ENCODE measurements at regions not wholly inside any gene's neighbourhood (a gene's known extent, or its start where the extent isn't known, plus 50 kb on each side); places are given as distances from the start of the nearest gene placed in this dataset.

DNA sequence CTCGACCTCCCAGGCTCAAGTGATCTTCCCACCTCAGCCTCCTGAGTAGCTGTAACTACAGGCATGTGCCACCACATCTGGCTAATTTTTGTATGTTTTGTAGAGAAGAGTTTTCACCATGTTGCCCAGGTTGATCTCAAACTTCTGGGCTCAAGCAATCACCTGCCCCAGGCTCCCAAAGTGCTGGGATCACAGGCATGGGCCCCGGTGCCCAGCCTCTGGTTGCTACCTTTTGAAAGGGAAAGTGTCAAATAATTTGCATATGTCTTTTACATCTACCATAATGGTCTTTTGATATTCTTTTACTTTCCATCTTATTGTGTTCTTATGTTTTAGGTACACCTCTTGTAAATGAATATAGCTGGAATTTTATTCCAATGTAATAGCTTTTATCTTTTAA is 263.1 kb upstream of the FN1 start:
- ATAC-seq (ENCODE audit: low read depth) (no peak), DNase-seq (ENCODE audit: low spot score) (no peak)
- no peaks in the 10 kb centered on the region for H3K27me3 ChIP-seq (ENCODE audit: insufficient read depth, poor library complexity, severe bottlenecking)
- no peaks in the 10 kb centered on the region for H3K9me3 ChIP-seq (ENCODE audit: severe bottlenecking)
- H3K4me3 ChIP-seq (ENCODE audit: severe bottlenecking), result no peak overlapping the region
- peak overlapping the region; percentile 84 for H3K27ac ChIP-seq (ENCODE audit: poor library complexity, severe bottlenecking)
- H3K36me3 ChIP-seq (ENCODE audit: low read depth), result no peaks in the 10 kb centered on the region
- H3K4me1 ChIP-seq (ENCODE audit: insufficient read depth, poor library complexity, severe bottlenecking), result peaks cover 24% of the 10 kb centered on the region
- TF ChIP-seq, protein P1, sequence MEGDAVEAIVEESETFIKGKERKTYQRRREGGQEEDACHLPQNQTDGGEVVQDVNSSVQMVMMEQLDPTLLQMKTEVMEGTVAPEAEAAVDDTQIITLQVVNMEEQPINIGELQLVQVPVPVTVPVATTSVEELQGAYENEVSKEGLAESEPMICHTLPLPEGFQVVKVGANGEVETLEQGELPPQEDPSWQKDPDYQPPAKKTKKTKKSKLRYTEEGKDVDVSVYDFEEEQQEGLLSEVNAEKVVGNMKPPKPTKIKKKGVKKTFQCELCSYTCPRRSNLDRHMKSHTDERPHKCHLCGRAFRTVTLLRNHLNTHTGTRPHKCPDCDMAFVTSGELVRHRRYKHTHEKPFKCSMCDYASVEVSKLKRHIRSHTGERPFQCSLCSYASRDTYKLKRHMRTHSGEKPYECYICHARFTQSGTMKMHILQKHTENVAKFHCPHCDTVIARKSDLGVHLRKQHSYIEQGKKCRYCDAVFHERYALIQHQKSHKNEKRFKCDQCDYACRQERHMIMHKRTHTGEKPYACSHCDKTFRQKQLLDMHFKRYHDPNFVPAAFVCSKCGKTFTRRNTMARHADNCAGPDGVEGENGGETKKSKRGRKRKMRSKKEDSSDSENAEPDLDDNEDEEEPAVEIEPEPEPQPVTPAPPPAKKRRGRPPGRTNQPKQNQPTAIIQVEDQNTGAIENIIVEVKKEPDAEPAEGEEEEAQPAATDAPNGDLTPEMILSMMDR (IDR thresholded peaks at IDR 0.05; ENCODE audit: poor library complexity, severe bottlenecking), result no peak

DNA sequence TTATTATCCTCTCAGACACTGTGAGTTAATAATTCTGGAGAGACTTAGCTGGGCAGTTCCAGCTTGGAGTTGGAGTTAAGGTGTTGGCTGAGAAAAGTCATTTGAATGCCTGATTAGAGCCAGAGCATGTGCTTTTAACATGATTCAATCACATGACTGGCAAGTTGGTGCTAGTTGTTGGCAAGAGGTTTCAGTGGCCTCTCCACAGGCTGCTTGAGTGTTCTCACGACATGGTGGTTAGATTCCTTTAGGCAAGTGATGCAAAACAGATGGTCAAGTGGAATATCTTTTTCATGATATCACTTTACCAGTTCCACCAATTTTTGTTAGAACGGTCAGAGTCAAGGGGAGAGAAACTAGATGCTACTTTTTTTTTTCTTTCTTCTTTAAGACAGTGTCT is 262.7 kb upstream of the FN1 start:
- H3K36me3 ChIP-seq (ENCODE audit: low read depth), result no peaks in the 10 kb centered on the region
- no peak overlapping the region for H3K4me3 ChIP-seq (ENCODE audit: severe bottlenecking)
- H3K4me1 ChIP-seq (ENCODE audit: insufficient read depth, poor library complexity, severe bottlenecking), result peaks cover 29% of the 10 kb centered on the region
- no peaks in the 10 kb centered on the region for H3K27me3 ChIP-seq (ENCODE audit: insufficient read depth, poor library complexity, severe bottlenecking)
- TF ChIP-seq, protein P1 (IDR thresholded peaks at IDR 0.05; ENCODE audit: poor library complexity, severe bottlenecking), result no peak
- no peaks in the 10 kb centered on the region for H3K9me3 ChIP-seq (ENCODE audit: severe bottlenecking)
- DNase-seq (ENCODE audit: low spot score) (no peak), ATAC-seq (ENCODE audit: low read depth) (peak; percentile 20; the same call in 1 of the 3 replicates)
- H3K27ac ChIP-seq (ENCODE audit: poor library complexity, severe bottlenecking), result peak overlapping the region; percentile 84

DNA sequence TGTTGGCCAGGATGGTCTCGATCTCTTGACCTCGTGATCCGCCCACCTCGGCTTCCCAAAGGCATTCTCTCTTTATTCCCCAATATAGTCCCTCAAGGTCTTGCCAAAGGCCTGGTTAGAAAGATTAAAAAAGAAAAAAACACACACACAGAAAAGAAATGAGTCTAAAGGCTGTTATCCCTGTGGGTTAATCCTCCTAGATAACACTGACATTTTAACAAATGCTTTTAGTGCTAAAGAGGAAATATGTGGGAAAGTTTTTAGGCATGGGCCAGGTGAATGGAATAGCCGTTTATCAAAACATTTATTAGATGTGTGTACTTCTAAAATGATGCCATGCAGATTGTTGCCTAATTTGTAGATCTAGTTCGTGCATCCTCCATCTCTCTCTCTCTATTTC is 261.6 kb upstream of the FN1 start:
- Histone ChIP-seq H3K27ac (ENCODE audit: poor library complexity, severe bottlenecking) (no peak overlapping the region), H3K9me3 (ENCODE audit: severe bottlenecking) (no peaks in the 10 kb centered on the region), H3K4me3 (ENCODE audit: severe bottlenecking) (no peak overlapping the region), H3K27me3 (ENCODE audit: insufficient read depth, poor library complexity, severe bottlenecking) (no peaks in the 10 kb centered on the region), H3K4me1 (ENCODE audit: insufficient read depth, poor library complexity, severe bottlenecking) (peaks cover 39% of the 10 kb centered on the region), H3K36me3 (ENCODE audit: low read depth) (no peaks in the 10 kb centered on the region)
- TF ChIP-seq, protein P1 (IDR thresholded peaks at IDR 0.05; ENCODE audit: poor library complexity, severe bottlenecking), result no peak
- DNase-seq (ENCODE audit: low spot score) (no peak), ATAC-seq (ENCODE audit: low read depth) (no peak)

DNA sequence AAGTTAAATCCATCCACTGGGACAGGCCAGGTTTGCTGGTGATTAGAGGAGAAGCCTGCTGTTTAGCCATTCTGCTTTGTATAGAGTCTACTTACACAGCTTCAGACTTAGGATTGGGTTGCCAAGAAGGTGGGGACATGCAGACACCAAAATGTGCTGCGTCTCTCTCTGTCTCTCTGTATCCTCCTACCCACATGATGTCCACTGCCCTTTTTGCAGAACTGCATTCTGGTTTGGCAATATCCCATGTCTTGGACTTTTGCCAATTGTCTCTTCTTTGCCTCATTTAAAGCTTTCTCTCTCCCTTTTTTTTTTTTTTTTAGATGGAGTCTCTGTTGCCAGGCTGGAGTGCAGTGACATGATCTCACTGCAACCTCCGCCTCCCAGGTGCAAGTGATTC is 261.1 kb upstream of the FN1 start:
- ATAC-seq (ENCODE audit: low read depth) (no peak), DNase-seq (ENCODE audit: low spot score) (no peak)

DNA sequence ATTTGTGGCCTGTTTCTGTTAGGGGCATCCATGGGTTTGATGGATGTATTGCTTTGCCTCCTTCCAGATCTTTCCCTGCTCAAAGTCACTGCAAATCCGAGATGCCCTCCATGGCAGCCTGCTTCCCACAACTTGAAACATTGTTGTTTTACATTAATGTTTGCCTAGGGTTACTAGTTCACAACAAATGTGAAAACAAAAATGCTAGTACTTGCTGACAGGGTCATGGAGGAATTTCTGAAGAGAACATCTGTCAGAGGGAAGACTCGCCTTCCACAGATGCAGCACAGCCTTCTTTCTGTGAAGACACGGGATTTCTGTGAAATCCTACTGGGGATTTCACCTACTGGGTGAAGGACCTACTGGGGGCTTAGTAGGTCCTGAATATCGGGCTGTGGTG is 260.0 kb upstream of the FN1 start:
- no peak for ATAC-seq (ENCODE audit: low read depth)
- Histone ChIP-seq H3K4me3 (ENCODE audit: severe bottlenecking) (no peak overlapping the region), H3K36me3 (ENCODE audit: low read depth) (no peaks in the 10 kb centered on the region), H3K27me3 (ENCODE audit: insufficient read depth, poor library complexity, severe bottlenecking) (no peaks in the 10 kb centered on the region), H3K4me1 (ENCODE audit: insufficient read depth, poor library complexity, severe bottlenecking) (peaks cover 37% of the 10 kb centered on the region), H3K9me3 (ENCODE audit: severe bottlenecking) (no peaks in the 10 kb centered on the region), H3K27ac (ENCODE audit: poor library complexity, severe bottlenecking) (no peak overlapping the region)
- TF ChIP-seq, protein P1 (IDR thresholded peaks at IDR 0.05; ENCODE audit: poor library complexity, severe bottlenecking), result no peak
- DNase-seq (ENCODE audit: low spot score), result no peak

More for the DNA sequence above, 261.1 kb upstream of the FN1 start:
- Histone ChIP-seq H3K9me3 (ENCODE audit: severe bottlenecking) (no peaks in the 10 kb centered on the region), H3K4me1 (ENCODE audit: insufficient read depth, poor library complexity, severe bottlenecking) (peaks cover 42% of the 10 kb centered on the region), H3K27me3 (ENCODE audit: insufficient read depth, poor library complexity, severe bottlenecking) (no peaks in the 10 kb centered on the region), H3K36me3 (ENCODE audit: low read depth) (no peaks in the 10 kb centered on the region), H3K27ac (ENCODE audit: poor library complexity, severe bottlenecking) (no peak overlapping the region), H3K4me3 (ENCODE audit: severe bottlenecking) (no peak overlapping the region)
- TF ChIP-seq, protein P1 (IDR thresholded peaks at IDR 0.05; ENCODE audit: poor library complexity, severe bottlenecking), result no peak

Data from RWPE2 (cell line).